D721Med (cell line): ENCODE measurements at regions not wholly inside any gene's neighbourhood (a gene's known extent, or its start where the extent isn't known, plus 50 kb on each side); places are given as distances from the start of the nearest gene placed in this dataset.
"Not testable (repeated sequence)": the region's sequence is repeated elsewhere in the genome, so short reads cannot be mapped to it uniquely, and the experiment has no call there.

Experiments
- DNase-seq: peaks from one replicate; pipeline ENCODE4 v3.0.0; 2011; ENCODE audit warnings: low spot score; ENCODE audit not compliant: insufficient read length
- FAIRE-seq: peaks from 2 replicates; lab custom pipeline; 2011; peaks lifted over from hg19 to GRCh38; lab: Jason Lieb, UNC
- TF ChIP-seq, protein P1 (sequence below): IDR thresholded peaks from 2 replicates; pipeline ENCODE4 v1.5.1; 2012; ENCODE audit warnings: mild to moderate bottlenecking, control low read depth; ENCODE audit not compliant: insufficient read depth; ENCODE audit errors: missing control alignments

DNA sequence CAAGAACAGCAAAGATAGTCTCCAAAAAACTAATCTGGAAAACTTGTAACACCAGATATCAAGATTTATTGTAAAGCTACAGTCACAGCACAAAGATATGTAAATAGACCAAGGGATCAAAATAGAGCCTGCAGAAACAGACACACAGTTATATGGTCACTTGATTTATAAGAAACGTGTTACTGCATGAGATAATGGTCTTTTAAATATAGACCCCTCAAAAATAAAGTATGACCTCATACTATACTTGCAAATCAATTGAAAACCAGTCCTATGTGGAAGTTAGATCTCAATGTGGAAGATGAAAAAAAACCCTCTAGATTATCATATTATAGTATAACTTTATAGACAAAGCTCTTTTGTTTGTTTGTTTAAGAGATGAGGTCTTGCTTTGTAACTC is 247.3 kb upstream of the CNR1 start:
- DNase-seq: no peak
- TF ChIP-seq, protein P1, sequence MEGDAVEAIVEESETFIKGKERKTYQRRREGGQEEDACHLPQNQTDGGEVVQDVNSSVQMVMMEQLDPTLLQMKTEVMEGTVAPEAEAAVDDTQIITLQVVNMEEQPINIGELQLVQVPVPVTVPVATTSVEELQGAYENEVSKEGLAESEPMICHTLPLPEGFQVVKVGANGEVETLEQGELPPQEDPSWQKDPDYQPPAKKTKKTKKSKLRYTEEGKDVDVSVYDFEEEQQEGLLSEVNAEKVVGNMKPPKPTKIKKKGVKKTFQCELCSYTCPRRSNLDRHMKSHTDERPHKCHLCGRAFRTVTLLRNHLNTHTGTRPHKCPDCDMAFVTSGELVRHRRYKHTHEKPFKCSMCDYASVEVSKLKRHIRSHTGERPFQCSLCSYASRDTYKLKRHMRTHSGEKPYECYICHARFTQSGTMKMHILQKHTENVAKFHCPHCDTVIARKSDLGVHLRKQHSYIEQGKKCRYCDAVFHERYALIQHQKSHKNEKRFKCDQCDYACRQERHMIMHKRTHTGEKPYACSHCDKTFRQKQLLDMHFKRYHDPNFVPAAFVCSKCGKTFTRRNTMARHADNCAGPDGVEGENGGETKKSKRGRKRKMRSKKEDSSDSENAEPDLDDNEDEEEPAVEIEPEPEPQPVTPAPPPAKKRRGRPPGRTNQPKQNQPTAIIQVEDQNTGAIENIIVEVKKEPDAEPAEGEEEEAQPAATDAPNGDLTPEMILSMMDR: no peak
- no peak for FAIRE-seq

DNA sequence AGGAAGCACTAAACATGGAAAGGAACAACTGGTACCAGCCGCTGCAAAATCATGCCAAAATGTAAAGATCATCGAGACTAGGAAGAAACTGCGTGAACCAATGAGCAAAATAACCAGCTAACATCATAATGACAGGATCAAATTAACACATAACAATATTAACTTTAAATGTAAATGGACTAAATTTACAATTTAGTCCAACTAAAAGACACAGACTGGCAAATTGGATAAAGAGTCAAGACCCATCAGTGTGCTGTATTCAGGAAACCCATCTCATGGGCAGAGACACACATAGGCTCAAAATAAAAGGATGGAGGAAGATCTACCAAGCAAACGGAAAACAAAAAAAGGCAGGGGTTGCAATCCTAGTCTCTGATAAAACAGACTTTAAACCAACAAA is 242.2 kb upstream of the CNR1 start:
- not testable (repeated sequence) for FAIRE-seq, DNase-seq

DNA sequence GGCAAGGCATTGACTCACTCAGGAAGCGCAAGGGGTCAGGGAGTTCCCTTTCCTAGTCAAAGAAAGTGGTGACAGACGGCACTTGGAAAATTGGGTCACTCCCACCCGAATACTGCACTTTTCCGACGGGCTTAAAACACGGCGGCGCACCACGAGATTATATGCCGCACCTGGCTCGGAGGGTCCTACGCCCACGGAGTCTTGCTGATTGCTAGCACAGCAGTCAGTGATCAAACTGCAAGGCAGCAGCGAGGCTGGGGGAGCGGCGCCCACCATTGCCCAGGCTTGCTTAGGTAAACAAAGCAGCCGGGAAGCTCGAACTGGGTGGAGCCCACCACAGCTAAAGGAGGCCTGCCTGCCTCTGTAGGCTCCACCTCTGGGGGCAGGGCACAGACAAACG is 240.5 kb upstream of the CNR1 start:
- DNase-seq, FAIRE-seq: not testable (repeated sequence)

DNA sequence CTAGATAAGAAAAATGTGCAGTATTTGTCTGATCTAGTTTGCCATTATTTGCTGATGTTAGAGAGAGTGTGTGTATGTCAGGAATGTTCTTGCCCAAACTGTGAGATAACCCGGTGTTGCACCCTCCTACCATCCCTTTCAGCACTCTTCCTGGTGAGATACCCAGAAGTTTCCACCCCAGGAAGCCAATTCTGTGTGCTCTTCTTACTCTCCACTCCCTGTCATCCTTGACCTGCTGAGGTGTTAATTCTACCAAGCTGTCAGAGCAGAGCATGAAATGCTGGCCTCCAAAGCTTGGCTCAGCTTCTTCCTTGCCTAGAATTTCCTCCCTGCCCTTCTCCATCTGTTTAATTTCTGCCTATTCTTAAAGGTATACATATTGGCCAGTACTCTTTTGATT is 237.3 kb upstream of the CNR1 start:
- TF ChIP-seq, protein P1: no peak
- no peak for DNase-seq
- FAIRE-seq: no peak

DNA sequence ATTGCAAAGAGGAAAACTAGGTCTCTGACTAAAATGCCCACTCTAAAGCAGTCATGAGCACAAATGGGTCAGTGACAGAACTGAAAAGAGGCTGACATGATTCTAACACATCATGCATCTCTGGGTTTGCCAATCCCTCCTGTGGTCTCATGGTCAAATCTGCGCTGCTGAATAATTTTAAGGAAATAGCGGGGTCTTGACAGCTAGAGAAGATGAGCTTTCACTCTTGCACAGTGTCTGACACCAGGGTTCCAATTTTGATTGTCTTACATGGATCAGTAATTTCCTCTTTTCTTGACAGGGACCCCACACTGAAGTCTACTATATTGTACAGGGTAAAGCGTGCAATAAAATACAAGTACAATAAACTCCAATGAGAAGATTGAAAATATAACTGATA is 236.8 kb upstream of the CNR1 start:
- TF ChIP-seq, protein P1: no peak
- DNase-seq (no peak), FAIRE-seq (no peak)

DNA sequence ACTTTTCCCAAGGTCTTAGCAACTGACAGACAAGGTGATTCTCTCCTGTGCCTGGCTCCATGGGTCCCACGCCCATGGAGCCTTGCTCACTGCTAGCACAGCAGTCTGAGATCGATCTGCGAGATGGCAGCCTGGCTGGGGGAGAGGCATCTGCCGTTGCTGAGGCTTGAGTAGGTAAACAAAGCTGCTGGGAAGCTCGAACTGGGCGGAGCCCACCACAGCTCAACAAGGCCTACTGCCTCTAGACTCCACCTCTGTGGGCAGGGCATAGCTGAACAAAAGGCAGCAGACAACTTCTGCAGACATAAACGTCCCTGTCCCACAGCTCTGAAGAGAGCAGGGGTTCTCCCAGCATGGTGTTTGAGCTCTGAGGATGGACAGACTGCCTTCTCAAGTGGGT is 224.9 kb upstream of the CNR1 start:
- not testable (repeated sequence) for FAIRE-seq, DNase-seq

DNA sequence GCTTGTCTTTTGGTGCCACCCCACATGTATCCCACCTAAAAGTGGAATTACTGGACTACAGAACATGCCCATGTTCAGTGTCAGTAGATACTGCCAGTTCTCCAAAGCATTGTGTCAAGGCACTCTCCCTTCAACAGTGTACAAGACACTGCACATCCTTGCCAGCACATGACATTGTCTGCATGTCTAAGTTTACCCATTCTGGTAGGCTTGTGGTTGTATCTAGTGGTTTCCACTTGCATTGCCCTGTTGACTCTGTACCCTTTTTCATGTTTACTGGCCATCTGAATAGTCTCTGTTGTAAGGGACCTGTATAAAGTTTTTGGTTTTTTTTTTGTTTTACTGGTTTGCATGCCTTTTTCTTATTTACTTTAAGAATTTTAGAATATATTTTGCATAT is 222.4 kb upstream of the CNR1 start:
- TF ChIP-seq, protein P1: no peak
- DNase-seq (no peak), FAIRE-seq (no peak)

DNA sequence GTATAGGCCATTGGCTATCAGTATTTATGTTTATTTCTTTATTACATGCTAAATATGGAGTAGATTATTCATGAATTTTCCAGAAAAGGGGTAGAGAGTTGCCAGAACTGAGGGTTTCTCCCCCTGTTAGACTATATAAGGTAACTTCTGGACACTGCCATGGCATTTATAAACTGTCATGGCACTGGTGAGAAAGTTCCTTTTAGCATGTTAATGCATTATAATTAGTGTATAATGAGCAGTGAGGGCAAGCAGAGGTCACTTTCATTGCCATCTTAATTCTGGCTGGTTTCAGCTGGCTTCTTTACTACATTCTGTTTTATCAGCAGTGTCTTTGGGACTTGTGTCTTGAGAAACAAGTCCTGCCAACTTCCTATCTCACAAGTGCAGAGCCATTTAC is 220.0 kb upstream of the CNR1 start:
- no peak for FAIRE-seq
- DNase-seq: no peak
- TF ChIP-seq, protein P1: no peak

DNA sequence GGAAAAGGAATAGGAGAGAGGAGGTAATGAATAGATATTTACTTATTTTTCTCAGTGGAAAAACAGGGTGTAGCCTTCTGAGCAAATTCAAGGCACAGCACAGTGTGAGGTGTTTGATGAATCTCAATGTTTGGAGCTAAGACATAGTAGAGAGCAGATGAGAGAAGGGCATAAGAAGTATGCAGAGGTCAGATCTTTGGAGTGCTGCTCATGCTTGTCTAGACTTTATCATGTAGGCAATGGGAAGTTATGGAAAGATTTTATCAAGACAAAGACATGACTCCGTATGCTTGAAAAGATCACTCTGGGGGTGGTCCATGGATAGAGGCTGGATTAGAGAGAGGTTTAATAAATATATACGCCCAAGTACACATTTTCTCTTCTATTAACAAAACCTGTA is 217.0 kb upstream of the CNR1 start:
- no peak for FAIRE-seq
- no peak for DNase-seq
- TF ChIP-seq, protein P1: no peak
